CD4-positive, alpha-beta T cell treated with Interferon gamma for 1 hour (primary cell): ENCODE measurements at regions not wholly inside any gene's neighbourhood (a gene's known extent, or its start where the extent isn't known, plus 50 kb on each side); places are given as distances from the start of the nearest gene placed in this dataset.

Source experiments
- DNase-seq: peaks from one replicate; pipeline ENCODE4 v3.0.0-alpha.2; 2020

GRCh38 chr4:19009881-19010280, 988.3 kb upstream of the LCORL start:
- no peak for DNase-seq

GRCh38 chr4:19005211-19005610, 983.7 kb upstream of the LCORL start:
- DNase-seq: no peak

GRCh38 chr4:19002170-19002569, 980.6 kb upstream of the LCORL start:
- no peak for DNase-seq

GRCh38 chr4:18999595-18999994, 978.0 kb upstream of the LCORL start:
- no peak for DNase-seq

GRCh38 chr4:18981234-18981615, 959.7 kb upstream of the LCORL start:
- no peak for DNase-seq

GRCh38 chr4:18980516-18981233, 959.1 kb upstream of the LCORL start:
- DNase-seq: peak; percentile 4

- DNase-seq: no peak
Observed at GRCh38 chr4:18976884-18977283, 955.3 kb upstream of the LCORL start.

GRCh38 chr4:18975916-18976808, 954.6 kb upstream of the LCORL start:
- DNase-seq: no peak

- no peak for DNase-seq
Observed at GRCh38 chr4:18973296-18973695, 951.7 kb upstream of the LCORL start.

GRCh38 chr4:18961879-18962278, 940.3 kb upstream of the LCORL start:
- DNase-seq: no peak

- DNase-seq: no peak
Observed at GRCh38 chr4:18961266-18961665, 939.7 kb upstream of the LCORL start.

- DNase-seq: no peak
Observed at GRCh38 chr4:18957716-18958115, 936.2 kb upstream of the LCORL start.

GRCh38 chr4:18954538-18954937, 933.0 kb upstream of the LCORL start:
- DNase-seq: no peak

GRCh38 chr4:18953613-18954012, 932.1 kb upstream of the LCORL start:
- DNase-seq: no peak

- no peak for DNase-seq
Observed at GRCh38 chr4:18945464-18945863, 923.9 kb upstream of the LCORL start.

- no peak for DNase-seq
Observed at GRCh38 chr4:18942874-18943273, 921.3 kb upstream of the LCORL start.

- DNase-seq: no peak
Observed at GRCh38 chr4:18938343-18939099, 917.0 kb upstream of the LCORL start.

GRCh38 chr4:18937746-18938145, 916.2 kb upstream of the LCORL start:
- no peak for DNase-seq

GRCh38 chr4:18937080-18937479, 915.5 kb upstream of the LCORL start:
- DNase-seq: no peak

- no peak for DNase-seq
Observed at GRCh38 chr4:18935659-18936345, 914.2 kb upstream of the LCORL start.

- no peak for DNase-seq
Observed at GRCh38 chr4:18934197-18934596, 912.6 kb upstream of the LCORL start.

- DNase-seq: no peak
Observed at GRCh38 chr4:18932730-18933339, 911.3 kb upstream of the LCORL start.
